ENCODE measurements at regions not wholly inside any gene's neighbourhood (a gene's known extent, or its start where the extent isn't known, plus 50 kb on each side); places are given as distances from the start of the nearest gene placed in this dataset.
"Not testable (repeated sequence)": the region's sequence is repeated elsewhere in the genome, so short reads cannot be mapped to it uniquely, and the experiment has no call there.

- Histone ChIP-seq H3K9ac (ENCODE audit: low read length) (no peak overlapping the region), H3K4me2 (ENCODE audit: low read length) (no peak overlapping the region), H4K20me1 (ENCODE audit: low read length) (peaks cover 9% of the 10 kb centered on the region; the same call in 1 of the 2 replicates), H2AFZ (ENCODE audit: low read length) (no peak overlapping the region), H3K9me3 (ENCODE audit: low read length) (no peaks in the 10 kb centered on the region), H3K36me3 (ENCODE audit: low read depth, low read length) (peaks cover 16% of the 10 kb centered on the region; the same call in 1 of the 2 replicates), H3K27me3 (ENCODE audit: low read length) (no peaks in the 10 kb centered on the region), H3K9me2 (replicated peaks; ENCODE audit: low read length) (no peaks in the 10 kb centered on the region), H3K4me1 (ENCODE audit: insufficient read depth, low read length) (peaks cover 29% of the 10 kb centered on the region), H3K4me3 (ENCODE audit: low read length) (no peak overlapping the region), H3F3A (ENCODE audit: low read length, unreplicated experiment) (no peaks in the 10 kb centered on the region), H3K27ac (ENCODE audit: low read length) (no peak overlapping the region), H3K79me2 (ENCODE audit: low read length) (peaks cover 98% of the 10 kb centered on the region)
- DNase-seq (no peak), ATAC-seq (no peak)
- CTCF ChIA-PET = no interaction called here
- BruUV-seq (replicated peaks) = no TSS peak
- POLR2A ChIA-PET (ENCODE audit: unreplicated experiment) = no interaction called here
- intact Hi-C loops (cut with micrococcal nuclease) = no loop called here
- TF ChIP-seq EZH2phosphoT487 (IDR thresholded peaks at IDR 0.05; ENCODE audit: borderline replicate concordance, low read length) (no peak), EZH2 (IDR thresholded peaks at IDR 0.05; ENCODE audit: low read length, unreplicated experiment) (no peak), CTCF (conservative IDR thresholded peaks at IDR 0.05; ENCODE audit: low read depth, low read length) (no peak)
These were observed 451.1 kb downstream of the PCNX1 start for GRCh38 chr14:71358209-71358931.

GRCh38 chr14:71358932-71359421 is 451.7 kb downstream of the PCNX1 start:
- ATAC-seq; H3F3A ChIP-seq (ENCODE audit: low read length, unreplicated experiment); H3K9me2 ChIP-seq (replicated peaks; ENCODE audit: low read length); H3K4me2 ChIP-seq (ENCODE audit: low read length); H3K27ac ChIP-seq (ENCODE audit: low read length); intact Hi-C loops (cut with micrococcal nuclease); H3K4me3 ChIP-seq (ENCODE audit: low read length); CTCF ChIA-PET; POLR2A ChIA-PET (ENCODE audit: unreplicated experiment); H3K9ac ChIP-seq (ENCODE audit: low read length); DNase-seq; H2AFZ ChIP-seq (ENCODE audit: low read length); H3K9me3 ChIP-seq (ENCODE audit: low read length); BruUV-seq (replicated peaks); H3K27me3 ChIP-seq (ENCODE audit: low read length): not testable (repeated sequence)
- peaks cover 34% of the 10 kb centered on the region for H3K4me1 ChIP-seq (ENCODE audit: insufficient read depth, low read length)
- peaks cover 15% of the 10 kb centered on the region; the same call in 1 of the 2 replicates for H4K20me1 ChIP-seq (ENCODE audit: low read length)
- H3K36me3 ChIP-seq (ENCODE audit: low read depth, low read length) = peaks cover 14% of the 10 kb centered on the region; the same call in 1 of the 2 replicates
- H3K79me2 ChIP-seq (ENCODE audit: low read length) = peaks cover 98% of the 10 kb centered on the region

GRCh38 chr14:71359823-71360222 is 452.6 kb downstream of the PCNX1 start:
- Histone ChIP-seq H3K4me3 (ENCODE audit: low read length) (no peak overlapping the region), H3K9me3 (ENCODE audit: low read length) (no peaks in the 10 kb centered on the region), H3K9ac (ENCODE audit: low read length) (no peak overlapping the region), H2AFZ (ENCODE audit: low read length) (no peak overlapping the region), H3K27me3 (ENCODE audit: low read length) (no peaks in the 10 kb centered on the region), H4K20me1 (ENCODE audit: low read length) (peaks cover 15% of the 10 kb centered on the region; the same call in 1 of the 2 replicates), H3K4me1 (ENCODE audit: insufficient read depth, low read length) (peaks cover 32% of the 10 kb centered on the region), H3K4me2 (ENCODE audit: low read length) (no peak overlapping the region), H3K79me2 (ENCODE audit: low read length) (peaks cover 98% of the 10 kb centered on the region), H3K9me2 (replicated peaks; ENCODE audit: low read length) (no peaks in the 10 kb centered on the region), H3K27ac (ENCODE audit: low read length) (no peak overlapping the region), H3K36me3 (ENCODE audit: low read depth, low read length) (peaks cover 11% of the 10 kb centered on the region; the same call in 1 of the 2 replicates), H3F3A (ENCODE audit: low read length, unreplicated experiment) (no peaks in the 10 kb centered on the region)
- ATAC-seq (no peak), DNase-seq (no peak)
- no TSS peak for BruUV-seq (replicated peaks)
- CTCF ChIA-PET = no interaction called here
- TF ChIP-seq EZH2phosphoT487 (IDR thresholded peaks at IDR 0.05; ENCODE audit: borderline replicate concordance, low read length) (no peak), CTCF (conservative IDR thresholded peaks at IDR 0.05; ENCODE audit: low read depth, low read length) (no peak), EZH2 (IDR thresholded peaks at IDR 0.05; ENCODE audit: low read length, unreplicated experiment) (no peak)
- POLR2A ChIA-PET (ENCODE audit: unreplicated experiment) = no interaction called here
- intact Hi-C loops (cut with micrococcal nuclease) = no loop called here
